ENCODE measurements at regions not wholly inside any gene's neighbourhood (a gene's known extent, or its start where the extent isn't known, plus 50 kb on each side); places are given as distances from the start of the nearest gene placed in this dataset.

DNA sequence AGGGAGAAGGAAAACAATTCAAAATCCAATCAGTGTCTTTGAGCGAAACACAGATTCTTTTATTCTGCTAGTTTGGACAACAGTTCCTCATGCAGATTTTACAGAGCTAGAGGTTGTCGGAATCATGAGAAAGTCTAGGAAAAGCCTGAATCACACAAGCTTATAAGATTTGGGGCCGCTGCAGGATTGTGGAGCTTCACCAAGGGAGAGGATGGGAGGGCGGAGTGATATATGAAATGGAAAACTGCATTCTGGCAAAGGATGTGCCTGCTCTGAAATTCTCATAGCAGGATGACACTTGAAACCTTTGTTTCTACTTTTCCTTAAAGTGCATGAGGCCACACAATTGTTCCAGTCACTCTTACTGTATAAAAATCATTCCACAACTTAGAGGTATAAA is 134.3 kb downstream of the OR2K2 start:
- DNase-seq (ENCODE audit: low read depth, low spot score): no peak
- Histone ChIP-seq H3K4me1 (ENCODE audit: control insufficient read depth, extremely low read depth, insufficient read depth, low read length) (no peaks in the 10 kb centered on the region), H3K9ac (replicated peaks; ENCODE audit: extremely low read depth, insufficient read depth, low read length) (no peak overlapping the region), H3K9me1 (replicated peaks; ENCODE audit: control insufficient read depth, extremely low read depth, insufficient read depth, low read length) (no peaks in the 10 kb centered on the region), H3K27me3 (ENCODE audit: control insufficient read depth in 2 of 2, insufficient read depth in 2 of 2, low read length in 2 of 2) (no peaks in the 10 kb centered on the region), H3K79me2 (ENCODE audit: control insufficient read depth, insufficient read depth, low read length) (no peaks in the 10 kb centered on the region), H3K36me3 (ENCODE audit: control insufficient read depth in 2 of 2, extremely low read depth in 1 of 2, insufficient read depth in 2 of 2, low read length in 2 of 2) (no peaks in the 10 kb centered on the region), H3K4me3 (replicated peaks in 1 of 3; ENCODE audit: insufficient read depth in 1 of 3, low read depth in 1 of 3, low read length in 3 of 3) (no peak overlapping the region), H3K4me2 (ENCODE audit: insufficient read depth, low read length) (no peak overlapping the region), H2AFZ (ENCODE audit: low read depth, low read length) (no peak overlapping the region), H4K20me1 (replicated peaks; ENCODE audit: control insufficient read depth, extremely low read depth, insufficient read depth, low read length) (no peaks in the 10 kb centered on the region), H3K27ac (ENCODE audit: insufficient read depth, low read depth, low read length) (no peak overlapping the region), H3K9me3 (replicated peaks; ENCODE audit: control insufficient read depth, insufficient read depth, low read length) (no peaks in the 10 kb centered on the region)
- intact Hi-C loops (cut with micrococcal nuclease): no loop called here
- TF ChIP-seq GATA2 (IDR thresholded peaks at IDR 0.05; ENCODE audit: insufficient read depth, insufficient read length, low read depth, low read length): no peak
- TF ChIP-seq MYC (IDR thresholded peaks at IDR 0.05; ENCODE audit: low read depth, low read length): no peak
- TF ChIP-seq JUN (IDR thresholded peaks at IDR 0.05; ENCODE audit: borderline replicate concordance, insufficient read depth, insufficient read length, low read depth): no peak
- TF ChIP-seq FOS (IDR thresholded peaks at IDR 0.05; ENCODE audit: borderline replicate concordance, insufficient read depth, low read length): no peak
- no peak for TF ChIP-seq EZH2 (IDR thresholded peaks at IDR 0.05; ENCODE audit: borderline replicate concordance, low read depth, low read length, severe bottlenecking)
- TF ChIP-seq, protein P1, sequence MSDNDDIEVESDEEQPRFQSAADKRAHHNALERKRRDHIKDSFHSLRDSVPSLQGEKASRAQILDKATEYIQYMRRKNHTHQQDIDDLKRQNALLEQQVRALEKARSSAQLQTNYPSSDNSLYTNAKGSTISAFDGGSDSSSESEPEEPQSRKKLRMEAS (IDR thresholded peaks at IDR 0.05; ENCODE audit: insufficient read depth, insufficient read length): no peak
- no peak for TF ChIP-seq POLR2AphosphoS5 (IDR thresholded peaks at IDR 0.05; ENCODE audit: insufficient read depth, low read depth, low read length)
- TF ChIP-seq POLR2A (IDR thresholded peaks at IDR 0.05; ENCODE audit: low read depth, low read length): no peak
- TF ChIP-seq, protein P2, sequence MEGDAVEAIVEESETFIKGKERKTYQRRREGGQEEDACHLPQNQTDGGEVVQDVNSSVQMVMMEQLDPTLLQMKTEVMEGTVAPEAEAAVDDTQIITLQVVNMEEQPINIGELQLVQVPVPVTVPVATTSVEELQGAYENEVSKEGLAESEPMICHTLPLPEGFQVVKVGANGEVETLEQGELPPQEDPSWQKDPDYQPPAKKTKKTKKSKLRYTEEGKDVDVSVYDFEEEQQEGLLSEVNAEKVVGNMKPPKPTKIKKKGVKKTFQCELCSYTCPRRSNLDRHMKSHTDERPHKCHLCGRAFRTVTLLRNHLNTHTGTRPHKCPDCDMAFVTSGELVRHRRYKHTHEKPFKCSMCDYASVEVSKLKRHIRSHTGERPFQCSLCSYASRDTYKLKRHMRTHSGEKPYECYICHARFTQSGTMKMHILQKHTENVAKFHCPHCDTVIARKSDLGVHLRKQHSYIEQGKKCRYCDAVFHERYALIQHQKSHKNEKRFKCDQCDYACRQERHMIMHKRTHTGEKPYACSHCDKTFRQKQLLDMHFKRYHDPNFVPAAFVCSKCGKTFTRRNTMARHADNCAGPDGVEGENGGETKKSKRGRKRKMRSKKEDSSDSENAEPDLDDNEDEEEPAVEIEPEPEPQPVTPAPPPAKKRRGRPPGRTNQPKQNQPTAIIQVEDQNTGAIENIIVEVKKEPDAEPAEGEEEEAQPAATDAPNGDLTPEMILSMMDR (IDR thresholded peaks at IDR 0.05; ENCODE audit: extremely low read depth in 1 of 2, insufficient read depth in 1 of 2, low read depth in 1 of 2, low read length in 2 of 2): no peak
- BruUV-seq (replicated peaks): no TSS peak
- ChIA-PET POLR2A (no interaction called here), CTCF (no interaction called here)
- FAIRE-seq: no peak
- dilution Hi-C loops (cut with MboI; ENCODE audit: extremely low pct_ligation_motif_present, low sequenced_read_pairs): no loop called here

Measured in endothelial cell of umbilical vein (primary cell).